GM13977 (cell line): ENCODE measurements at regions not wholly inside any gene's neighbourhood (a gene's known extent, or its start where the extent isn't known, plus 50 kb on each side); places are given as distances from the start of the nearest gene placed in this dataset.

Source experiments
- DNase-seq: peaks from one replicate; pipeline ENCODE4 v3.0.0; 2012; ENCODE audit warnings: low spot score
- CTCF ChIP-seq: IDR thresholded peaks from 2 replicates; pipeline ENCODE4 v1.5.1; 2012; ENCODE audit warnings: mild to moderate bottlenecking, control low read depth; ENCODE audit not compliant: insufficient read depth; ENCODE audit errors: extremely low read depth, missing control alignments
- in situ Hi-C: fragments of 300-500 bp; cut with MboI; formaldehyde crosslinking; loops from one replicate; pipeline ENCODE4 v1.12.0; 2022; ENCODE audit warnings: low sequenced_read_pairs, low pct_unique_long_range_greater_than_20kb, mixed read lengths, inconsistent platforms; ENCODE audit not compliant: unreplicated experiment

GRCh38 chr4:115678425-115678941, 565.1 kb upstream of the NDST4 start:
- TF ChIP-seq CTCF: no peak
- in situ Hi-C loops: no loop called here
- no peak for DNase-seq

- in situ Hi-C loops: no loop called here
- no peak for TF ChIP-seq CTCF
- no peak for DNase-seq
Measured at GRCh38 chr4:115675719-115676118, 562.3 kb upstream of the NDST4 start.

GRCh38 chr4:115674485-115674884, 561.1 kb upstream of the NDST4 start:
- in situ Hi-C loops: no loop called here
- DNase-seq: no peak
- TF ChIP-seq CTCF: no peak

GRCh38 chr4:115671581-115671980, 558.2 kb upstream of the NDST4 start:
- DNase-seq: no peak
- TF ChIP-seq CTCF: no peak
- in situ Hi-C loops: no loop called here

GRCh38 chr4:115670930-115671329, 557.5 kb upstream of the NDST4 start:
- in situ Hi-C loops: no loop called here
- no peak for DNase-seq
- TF ChIP-seq CTCF: no peak

GRCh38 chr4:115668396-115668795, 555.0 kb upstream of the NDST4 start:
- TF ChIP-seq CTCF: no peak
- in situ Hi-C loops: no loop called here
- no peak for DNase-seq

GRCh38 chr4:115664285-115664684, 550.9 kb upstream of the NDST4 start:
- no peak for TF ChIP-seq CTCF
- in situ Hi-C loops: no loop called here
- no peak for DNase-seq
